EL (cell line): ENCODE measurements at regions not wholly inside any gene's neighbourhood (a gene's known extent, or its start where the extent isn't known, plus 50 kb on each side); places are given as distances from the start of the nearest gene placed in this dataset.
A peak's percentile ranks its signal among the peaks of the same experiment; 100 is the strongest.

ENCODE experiments used
- DNase-seq: peaks from one replicate; pipeline ENCODE4 v3.0.0-alpha.2; 2016

DNA sequence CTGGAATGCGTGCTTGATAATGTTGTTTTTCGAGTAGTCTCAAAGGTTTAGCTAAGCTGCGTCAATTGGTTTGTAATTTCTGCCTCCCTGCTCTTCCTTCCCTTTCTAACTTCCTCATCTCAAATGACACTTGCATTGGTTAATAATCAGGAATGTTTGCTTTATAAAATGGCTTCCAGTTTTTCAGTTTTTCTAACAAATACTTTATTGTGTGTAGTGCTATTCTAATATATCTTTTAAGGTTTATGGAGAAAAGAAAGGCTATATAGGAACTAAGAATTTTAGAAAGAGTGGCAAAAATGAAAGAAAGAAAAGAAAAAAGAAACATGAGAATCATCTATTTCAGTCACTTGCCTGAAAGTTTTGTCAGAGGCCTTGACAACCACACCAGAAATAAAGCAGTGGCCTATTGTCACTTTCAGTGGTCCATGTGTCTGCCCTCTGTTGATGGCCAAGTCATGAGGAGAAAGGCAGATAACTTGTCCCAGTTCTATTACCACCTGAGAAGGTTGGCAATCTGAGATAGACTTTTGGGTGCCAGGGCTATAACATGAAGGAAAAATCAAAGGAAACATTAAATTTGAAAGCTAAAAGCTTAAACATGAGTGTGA is 221.9 kb upstream of the KITLG start:
- no peak for DNase-seq

DNA sequence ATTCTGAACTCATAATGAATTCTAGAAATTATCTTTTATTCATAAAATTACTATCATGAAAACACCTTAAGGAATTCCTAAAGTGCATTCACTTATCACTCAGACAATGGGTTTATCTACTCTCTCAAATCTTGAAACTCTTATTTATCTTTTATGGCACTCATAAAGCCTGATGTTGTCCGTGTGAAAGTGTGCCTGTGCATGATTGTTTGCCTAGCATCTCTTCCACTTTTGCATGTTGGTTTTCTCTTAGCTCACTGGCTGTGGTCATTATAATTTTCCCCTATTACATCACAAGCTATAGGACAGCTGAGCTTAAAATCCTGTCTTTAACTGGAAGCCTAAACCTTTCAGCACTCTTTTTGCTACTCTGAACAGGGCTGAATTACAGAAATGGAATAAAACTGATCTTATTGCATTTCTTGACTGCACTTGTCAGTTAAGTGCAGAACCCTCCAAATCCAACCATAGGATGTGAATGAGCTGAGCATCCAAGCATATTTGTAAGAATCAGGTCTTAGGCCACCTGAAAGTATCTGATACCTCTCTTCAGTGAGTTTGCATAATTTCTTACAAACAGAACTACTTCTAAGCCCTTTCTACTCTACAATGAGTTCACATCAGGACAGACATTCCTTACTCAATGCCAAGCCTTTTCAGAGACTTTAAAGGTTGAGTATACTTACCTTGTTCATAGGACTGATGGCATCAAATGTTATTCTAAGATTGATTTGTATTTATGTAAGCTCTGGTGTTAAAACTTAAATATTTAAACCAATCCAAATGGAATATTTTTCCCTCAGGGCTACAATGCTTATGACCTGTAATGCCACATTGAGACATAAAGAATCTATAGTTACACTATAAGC is 221.2 kb upstream of the KITLG start:
- DNase-seq, result no peak

DNA sequence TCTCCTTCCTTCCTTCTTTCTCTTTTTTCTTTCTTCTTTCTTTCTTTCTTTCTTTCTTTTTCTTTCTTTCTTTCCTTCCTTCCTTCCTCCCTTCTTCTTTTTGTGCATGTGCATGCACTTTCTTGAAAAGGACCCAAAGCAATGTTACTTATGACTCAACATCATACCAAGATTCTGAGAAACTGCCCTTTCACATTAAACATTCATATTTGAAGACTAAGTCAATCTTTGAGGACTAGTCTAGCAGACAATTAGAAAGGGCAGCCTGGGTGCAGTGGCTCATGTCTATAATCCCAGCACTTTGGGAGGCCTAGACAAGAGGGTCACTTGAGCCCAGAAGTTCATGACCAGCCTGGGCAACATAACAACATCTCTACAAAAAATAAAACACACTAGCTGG is 212.8 kb upstream of the KITLG start:
- DNase-seq, result peak; percentile 60

DNA sequence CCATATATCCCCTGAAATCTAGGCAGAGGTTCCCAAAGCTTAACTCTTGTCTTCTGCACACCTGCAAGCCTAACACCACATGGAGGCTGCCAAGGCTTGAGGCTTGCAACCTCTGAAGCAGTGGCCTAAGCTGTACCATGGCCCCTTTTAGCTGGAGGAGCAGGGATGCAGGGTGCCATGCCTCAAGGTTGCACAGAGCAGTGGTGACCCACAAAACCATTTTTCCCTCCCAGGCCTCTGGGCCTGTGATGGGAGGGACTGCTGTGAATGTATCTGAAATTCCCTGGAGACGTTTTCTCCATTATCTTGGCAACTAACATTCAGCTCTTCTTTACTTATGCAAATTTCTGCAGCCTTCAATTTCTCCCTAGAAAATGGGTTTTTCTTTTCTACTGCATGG is 210.0 kb upstream of the KITLG start:
- DNase-seq, result no peak

DNA sequence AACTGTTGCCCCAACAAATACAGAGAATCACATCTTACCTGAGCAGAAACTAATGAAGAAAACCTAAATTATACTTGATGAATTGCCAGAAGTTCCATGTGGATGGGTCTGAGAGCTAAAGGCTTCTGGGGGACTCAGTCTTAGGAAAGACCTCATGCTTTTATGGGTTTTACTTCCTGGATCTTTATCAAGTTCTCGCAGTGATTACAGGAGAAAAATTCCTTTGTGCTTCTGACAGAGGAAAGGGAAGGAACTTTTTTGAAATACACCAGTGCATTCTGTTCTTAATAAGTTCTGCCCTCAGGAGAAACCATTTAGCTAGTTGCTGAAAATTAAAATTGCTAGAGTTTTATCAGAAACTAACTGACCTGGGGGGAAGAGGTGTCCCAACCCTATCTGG is 203.9 kb upstream of the KITLG start:
- no peak for DNase-seq

DNA sequence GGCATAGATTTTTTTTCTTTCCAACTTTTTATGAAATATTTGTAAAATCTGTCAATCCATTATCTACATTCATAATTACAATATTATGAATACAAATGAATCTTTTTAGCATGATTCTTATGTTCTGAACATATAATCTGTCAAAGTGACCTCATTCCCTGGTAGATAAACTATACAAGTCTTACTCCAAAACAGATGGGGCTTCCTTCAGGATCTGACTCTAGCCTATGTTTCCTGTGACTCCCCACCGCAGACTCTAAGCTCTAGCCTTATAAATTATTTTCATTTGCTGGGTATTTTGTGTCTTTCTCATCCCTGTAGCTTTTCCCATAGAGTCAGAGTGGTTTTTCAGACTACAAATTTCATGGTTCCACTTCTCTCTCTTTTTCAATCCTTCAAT is 202.1 kb upstream of the KITLG start:
- no peak for DNase-seq

DNA sequence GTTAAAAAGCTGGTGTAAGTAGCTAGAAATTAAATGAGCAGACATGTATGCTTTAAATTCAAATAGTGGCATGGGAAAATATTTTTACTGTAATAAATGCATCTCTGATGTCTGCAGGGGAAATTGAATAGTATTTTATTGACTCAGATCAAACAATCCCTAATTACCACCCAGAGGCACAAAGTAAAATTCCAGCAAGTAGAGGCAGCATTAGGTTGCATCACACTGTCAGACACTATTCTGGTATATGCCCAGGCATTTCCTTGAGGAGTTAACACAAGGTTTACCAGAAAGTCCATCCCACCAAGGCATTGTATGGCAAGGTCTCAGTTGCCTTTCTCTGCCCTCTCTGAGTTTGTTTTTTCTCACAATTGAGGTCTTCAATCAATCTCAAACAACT is 201.6 kb upstream of the KITLG start:
- DNase-seq, result peak; percentile 66

DNA sequence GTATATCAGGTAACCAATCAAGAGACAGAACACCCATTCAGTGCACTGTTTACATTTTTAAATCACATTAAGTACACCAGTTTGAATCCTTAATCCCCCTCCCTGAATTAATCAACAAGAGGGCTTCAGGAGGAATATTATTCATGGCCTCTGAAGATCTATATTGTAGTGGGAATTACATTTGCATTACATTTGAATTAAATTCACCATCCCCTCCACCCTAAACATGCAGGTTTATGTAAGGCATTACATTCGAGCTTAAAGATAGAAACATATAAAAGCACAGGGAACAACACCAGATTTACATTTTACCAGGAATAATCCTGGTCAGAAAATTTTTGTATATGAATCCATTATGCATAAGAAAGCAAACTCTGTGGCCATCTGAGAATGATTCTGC is 197.8 kb upstream of the KITLG start:
- DNase-seq, result no peak

DNA sequence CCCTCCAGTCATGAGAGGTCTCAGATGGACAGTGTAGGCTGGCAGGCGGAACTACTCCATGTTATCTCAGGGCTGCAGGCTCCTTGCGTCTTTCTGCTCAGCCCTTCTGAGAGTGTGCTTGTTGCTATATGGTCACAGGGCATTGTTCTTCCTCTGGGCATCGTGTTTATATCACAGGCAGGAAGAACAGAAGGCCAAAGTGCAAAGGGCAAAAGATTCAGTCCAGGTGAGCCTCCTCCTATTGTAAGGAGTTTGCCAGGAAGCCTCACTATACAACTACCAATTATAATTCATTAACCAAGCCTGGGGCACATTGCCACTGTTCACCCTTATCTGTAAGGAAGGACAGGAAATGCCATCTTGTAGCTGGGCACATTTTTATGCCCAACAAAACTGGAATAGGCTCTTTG is 195.5 kb upstream of the KITLG start:
- no peak for DNase-seq

DNA sequence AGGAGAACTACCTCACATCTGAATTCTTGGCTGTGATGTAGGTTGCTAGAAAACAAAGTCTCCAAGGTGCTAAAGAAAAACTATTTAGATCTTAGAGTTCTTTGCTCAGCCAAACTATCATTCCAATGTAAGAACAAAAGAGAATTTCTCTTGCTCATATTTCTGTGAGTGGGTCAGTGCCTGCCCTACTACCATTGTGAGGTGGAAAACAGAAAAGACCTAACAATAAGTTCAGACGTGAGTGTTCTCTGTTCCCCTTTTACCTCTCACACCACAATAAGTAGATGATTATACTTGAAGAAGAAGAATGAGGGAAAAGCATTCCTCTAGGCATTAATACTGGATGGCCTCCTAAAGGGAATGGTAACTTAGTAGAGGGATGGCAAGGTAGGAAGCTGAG is 187.4 kb upstream of the KITLG start:
- DNase-seq, result no peak

DNA sequence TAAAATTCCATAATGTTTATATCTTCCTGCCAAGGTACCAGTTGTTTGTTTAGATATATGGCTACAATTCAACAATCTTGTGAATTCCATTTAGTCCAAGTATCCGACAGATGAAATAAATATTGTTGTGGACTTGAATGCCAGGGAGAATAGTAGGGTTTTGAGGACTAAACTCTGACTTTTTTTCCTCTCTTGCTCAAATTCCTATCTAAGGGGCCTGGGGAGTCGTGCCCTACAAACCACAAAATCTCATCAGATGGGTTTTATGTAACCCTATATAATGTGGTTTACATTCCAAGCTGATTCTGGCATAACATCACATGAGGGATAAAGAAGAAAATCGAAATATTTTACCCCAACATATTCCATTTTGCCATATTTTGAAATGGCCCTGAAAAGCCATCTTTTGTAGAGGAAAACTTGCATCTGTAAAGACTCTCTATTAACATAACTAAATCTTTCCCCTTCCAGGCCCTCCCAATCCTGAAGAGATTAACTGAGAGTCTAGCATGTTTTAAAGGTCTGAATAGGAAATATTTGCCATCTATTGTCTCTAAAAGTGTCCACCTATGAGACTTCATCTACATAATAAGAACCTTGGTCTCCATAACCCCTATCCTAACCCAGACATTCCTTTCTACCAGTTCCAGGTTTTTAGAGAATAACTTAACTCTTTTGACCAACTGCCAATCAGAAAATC is 184.7 kb upstream of the KITLG start:
- DNase-seq, result peak; percentile 60

DNA sequence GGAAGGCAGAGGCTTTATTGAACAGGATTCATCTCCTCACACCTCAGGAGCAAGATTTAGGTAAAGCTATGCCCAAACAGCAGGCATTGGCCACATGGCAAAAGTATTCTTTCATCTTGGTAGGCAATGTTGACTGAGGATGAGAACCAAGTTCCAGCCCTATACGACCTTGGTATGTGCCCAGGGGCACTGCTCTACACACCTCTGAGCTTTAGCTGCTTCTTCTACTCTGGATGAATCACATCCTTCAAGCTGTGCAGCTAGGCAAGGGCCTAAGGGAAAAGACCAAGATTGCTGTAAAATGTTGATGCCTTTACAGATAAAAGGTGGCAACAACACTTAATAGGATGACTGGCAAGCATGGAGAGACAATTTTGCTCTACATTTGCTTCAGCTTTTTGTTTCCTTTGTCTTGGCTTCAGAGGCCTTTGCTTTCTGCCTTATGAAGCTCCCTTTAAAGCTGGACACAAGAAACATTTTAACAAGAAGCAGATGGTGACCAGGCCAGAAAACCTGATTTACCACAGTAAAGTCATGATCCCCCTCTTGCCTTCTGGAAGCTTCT is 183.3 kb upstream of the KITLG start:
- peak; percentile 57 for DNase-seq

DNA sequence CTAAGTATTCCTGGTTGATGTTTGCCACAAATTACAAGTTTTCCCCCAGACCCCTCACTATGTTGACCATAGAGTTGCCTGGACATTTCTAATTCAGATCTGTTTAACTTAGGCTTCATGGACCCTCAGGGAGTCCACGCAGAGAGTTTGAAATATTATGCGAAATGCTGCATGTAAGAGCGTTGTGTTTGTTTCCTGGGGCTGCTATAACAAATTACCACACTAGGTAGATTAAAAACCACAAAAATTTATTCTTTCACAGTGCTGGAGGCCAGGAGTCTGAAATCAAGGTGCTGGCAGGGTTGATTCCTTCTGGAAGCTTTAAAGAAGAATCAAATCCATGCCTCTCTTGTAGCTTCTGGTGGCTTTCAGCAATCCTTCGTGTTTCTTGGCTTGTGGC is 177.9 kb upstream of the KITLG start:
- DNase-seq, result no peak

DNA sequence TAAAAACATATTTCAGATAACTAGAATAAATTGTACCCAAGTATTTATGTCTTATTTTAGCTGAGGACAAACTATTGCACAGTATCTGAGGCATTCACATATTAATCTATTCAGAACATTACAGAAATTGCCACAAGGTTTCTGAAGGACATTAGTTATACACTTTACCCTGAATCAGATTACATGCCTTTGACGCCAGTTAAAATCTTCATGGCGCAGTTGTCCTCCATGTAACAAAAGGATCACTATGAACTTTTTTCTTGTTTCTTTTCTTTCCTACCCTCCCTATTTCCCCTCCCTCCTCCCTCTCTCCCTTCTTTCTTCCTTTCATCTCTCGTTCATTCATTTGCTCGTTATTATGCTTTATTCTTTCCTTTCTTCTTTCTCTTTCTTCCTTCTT is 176.6 kb upstream of the KITLG start:
- DNase-seq, result no peak

DNA sequence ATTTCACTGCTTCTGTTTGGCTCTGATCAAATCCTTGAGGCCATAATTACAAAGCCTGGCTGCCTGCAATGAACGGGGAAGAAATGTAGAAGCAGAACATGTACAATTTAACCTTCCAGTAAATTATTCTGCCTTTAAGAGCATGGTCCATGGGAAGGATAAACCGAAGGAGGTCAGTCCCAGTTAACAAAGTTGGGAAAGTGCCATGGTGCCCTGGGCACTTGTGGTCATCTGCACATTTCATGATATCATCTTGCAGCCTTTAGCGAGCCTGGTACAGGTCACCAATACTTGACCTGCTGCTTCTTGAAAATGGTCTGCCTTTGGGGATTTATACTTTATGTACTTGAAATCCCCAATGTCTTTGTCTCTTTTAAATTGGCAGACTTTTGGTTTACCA is 175.9 kb upstream of the KITLG start:
- peak; percentile 40 for DNase-seq

DNA sequence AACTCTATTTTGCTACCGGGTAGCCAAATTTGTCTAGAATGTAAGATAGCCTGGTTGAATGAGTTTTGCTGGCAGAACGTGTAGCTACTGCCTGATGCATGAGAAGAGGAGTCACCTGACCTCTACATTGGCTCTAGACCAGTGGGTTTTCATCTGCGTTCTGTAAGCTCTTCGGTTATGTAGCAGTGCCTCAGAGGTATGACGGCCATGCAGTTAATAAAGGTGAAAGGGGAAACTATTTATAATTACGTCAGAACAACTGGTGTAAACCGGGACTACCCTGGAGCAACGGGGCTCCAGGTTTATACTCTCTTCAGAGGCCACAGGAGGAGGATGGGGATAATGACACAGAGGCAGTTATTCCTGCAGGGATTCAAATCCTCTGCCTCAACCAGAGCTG is 173.4 kb upstream of the KITLG start:
- DNase-seq, result no peak

DNA sequence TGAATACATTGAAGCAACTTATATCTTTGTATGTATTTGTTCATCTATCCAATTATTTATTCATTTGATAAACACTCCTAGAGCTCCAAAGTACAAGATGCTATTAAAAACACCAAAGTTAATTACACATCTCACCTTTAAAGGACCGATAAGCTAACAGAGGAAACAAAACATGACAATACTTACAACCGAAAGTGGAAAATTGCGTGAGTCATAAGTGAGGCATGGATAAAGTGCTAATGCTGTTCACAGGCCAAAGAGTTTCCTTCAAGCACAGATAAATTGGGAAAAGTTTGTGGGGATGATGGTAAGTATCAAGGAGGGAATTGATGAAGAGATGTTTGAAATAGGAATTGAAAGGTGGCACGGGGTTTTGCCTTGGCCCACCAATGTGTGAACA is 172.8 kb upstream of the KITLG start:
- DNase-seq, result peak; percentile 44

DNA sequence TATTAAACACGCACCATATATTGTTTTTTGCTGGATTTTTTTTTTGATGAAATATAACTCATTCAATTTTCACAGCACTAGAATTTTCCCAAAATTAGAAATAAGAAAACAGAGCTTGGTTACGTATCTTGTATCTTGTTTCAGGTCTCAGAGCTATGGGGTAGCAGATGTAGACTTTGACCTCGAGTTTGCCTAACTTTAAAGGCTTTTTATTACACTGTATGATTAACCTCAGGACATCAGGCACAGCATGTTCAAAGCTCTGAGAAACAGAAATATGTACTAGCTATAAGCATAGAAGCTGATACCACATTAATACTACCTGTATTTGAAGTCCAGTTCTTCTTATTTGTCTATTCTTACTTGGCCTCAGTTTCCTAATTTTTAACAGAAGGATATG is 171.9 kb upstream of the KITLG start:
- DNase-seq, result no peak

DNA sequence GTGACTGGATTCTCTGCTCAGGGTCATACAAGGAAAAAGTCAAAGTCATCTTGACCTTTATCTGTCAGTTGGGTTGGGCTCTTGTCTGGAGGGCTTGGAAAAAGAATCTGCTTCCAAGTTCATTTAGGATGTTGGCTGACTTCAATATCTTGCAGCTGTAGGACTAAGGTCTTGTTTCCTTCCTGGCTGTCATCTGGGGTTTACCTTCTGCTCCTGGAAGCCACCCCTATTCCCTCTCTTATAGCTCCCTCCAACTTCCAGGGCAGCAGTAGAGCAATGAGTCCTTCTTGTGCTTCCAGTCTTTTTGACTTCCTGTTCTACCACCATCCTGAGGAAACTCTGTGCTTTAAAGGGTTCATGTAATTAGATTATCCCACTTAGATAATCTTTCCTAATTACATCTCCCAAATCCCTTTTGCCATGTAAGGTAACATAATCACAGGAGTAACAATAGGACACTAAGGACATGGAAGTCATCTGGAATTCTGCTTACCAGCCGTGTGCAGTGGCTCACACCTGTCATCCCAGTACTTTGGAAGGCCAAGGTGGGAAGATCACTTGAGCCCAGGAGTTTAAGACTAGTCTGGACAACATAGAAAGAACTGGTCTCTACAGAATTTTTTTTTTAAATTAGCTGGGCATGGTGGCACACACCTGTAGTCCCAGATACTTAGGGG is 170.7 kb upstream of the KITLG start:
- no peak for DNase-seq

DNA sequence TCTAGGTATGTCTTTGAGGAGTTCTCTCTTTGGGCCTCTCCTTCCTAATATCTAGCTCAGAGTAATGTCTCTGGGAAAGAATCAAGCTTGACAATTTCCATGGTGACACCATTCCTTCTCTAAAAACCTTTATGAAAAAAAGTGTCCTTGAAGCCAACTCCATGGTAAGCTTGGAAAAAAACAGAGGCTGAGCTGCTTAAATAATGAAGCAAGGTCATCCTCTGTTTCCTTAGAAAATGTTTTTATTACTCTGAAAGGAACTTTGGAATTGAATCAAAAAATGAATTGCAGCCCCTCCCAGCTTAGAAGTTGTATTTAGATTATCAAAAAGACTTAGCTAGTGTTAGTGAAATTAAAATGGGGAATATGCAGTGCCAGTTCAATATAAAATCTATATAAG is 166.1 kb upstream of the KITLG start:
- no peak for DNase-seq

DNA sequence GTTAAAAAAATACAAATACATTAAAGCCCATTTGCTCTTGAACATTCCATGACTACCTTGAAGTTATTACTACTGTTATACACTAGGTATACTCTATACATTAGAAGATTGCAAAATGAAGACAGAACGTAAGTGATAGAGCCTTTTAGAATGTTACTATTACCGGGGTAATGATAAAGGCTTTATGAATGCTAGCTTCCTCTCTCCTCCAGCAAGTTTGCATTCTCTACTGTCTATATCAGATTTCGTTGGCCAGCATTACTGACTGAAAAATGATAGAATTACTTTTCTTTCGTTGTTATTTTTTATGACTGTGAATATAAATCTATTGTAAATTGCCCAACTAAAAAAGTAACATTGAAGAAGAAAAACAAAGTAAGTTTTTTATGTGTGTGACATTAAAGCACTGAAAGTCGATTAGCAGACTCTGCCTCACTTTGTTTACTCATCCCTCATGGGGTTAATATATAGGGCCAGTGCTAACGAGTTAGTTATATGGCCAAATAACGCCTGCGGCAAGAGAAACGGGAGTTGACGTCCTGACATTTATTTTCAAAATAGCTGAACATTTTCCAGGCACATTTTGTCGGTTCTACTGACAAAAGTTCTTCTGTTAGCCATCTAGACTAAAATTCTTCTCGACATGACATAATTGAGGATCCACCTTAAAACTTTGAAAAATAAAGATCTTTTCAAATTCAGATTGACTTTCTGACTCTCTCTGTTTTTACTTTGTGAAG is 163.8 kb upstream of the KITLG start:
- no peak for DNase-seq

DNA sequence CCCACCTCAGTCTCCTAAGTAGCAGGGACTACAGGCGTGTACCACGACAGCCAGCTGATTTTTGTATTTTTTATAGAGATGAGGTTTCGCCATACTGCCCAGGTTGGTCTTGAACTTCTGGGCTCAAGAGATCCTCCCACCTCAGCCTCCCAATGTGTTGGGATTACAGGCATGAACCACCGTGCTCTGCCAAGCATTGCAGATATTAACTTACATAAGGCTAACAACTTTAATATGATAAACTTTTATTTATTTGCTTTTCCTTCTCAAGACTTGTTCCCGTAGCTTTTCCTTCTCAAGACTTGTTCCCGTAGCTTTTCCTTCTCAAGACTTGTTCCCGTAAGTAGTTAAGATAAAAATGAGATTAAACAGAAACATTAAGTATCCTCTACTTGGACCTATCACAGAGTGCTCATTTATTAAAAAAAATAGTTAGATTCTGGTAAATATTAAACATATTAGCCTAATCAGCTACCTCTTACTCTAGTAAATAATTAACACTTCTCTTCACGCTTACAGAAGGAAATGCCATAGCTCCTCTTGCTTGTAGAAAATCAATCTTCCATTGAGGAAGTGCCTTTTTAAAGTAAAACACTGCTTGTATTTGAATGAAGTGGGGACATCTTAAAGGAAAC is 157.7 kb upstream of the KITLG start:
- no peak for DNase-seq
